ENCODE measurements at regions not wholly inside any gene's neighbourhood (a gene's known extent, or its start where the extent isn't known, plus 50 kb on each side); places are given as distances from the start of the nearest gene placed in this dataset.

GRCh38 chr6:126897758-126898157 is 220.7 kb upstream of the RSPO3 start:
- Mint-ChIP-seq H3K9me3 (ENCODE audit: low read depth) (no peaks in the 10 kb centered on the region), H3K27ac (ENCODE audit: unreplicated experiment) (no peak overlapping the region)
- TF ChIP-seq CTCF (IDR thresholded peaks at IDR 0.05) = no peak

GRCh38 chr6:126904176-126904575 is 214.3 kb upstream of the RSPO3 start:
- H3K27me3 Mint-ChIP-seq (ENCODE audit: low read depth) = no peaks in the 10 kb centered on the region
- DNase-seq (ENCODE audit: low spot score) = no peak
- H3K4me3 Mint-ChIP-seq (ENCODE audit: unreplicated experiment) = no peak overlapping the region
- no peak overlapping the region for H3K27ac Mint-ChIP-seq (ENCODE audit: unreplicated experiment)
- no peaks in the 10 kb centered on the region for H3K9me3 Mint-ChIP-seq (ENCODE audit: low read depth)
- no peaks in the 10 kb centered on the region for H3K36me3 Mint-ChIP-seq (ENCODE audit: low read depth)
- TF ChIP-seq CTCF (IDR thresholded peaks at IDR 0.05) = no peak
- no peaks in the 10 kb centered on the region for H3K4me1 Mint-ChIP-seq (ENCODE audit: low read depth)

More at GRCh38 chr6:126897758-126898157, 220.7 kb upstream of the RSPO3 start:
- Mint-ChIP-seq H3K4me3 (ENCODE audit: unreplicated experiment) (no peak overlapping the region), H3K36me3 (ENCODE audit: low read depth) (no peaks in the 10 kb centered on the region), H3K27me3 (ENCODE audit: low read depth) (peaks cover 2% of the 10 kb centered on the region), H3K4me1 (ENCODE audit: low read depth) (no peaks in the 10 kb centered on the region)
- DNase-seq (ENCODE audit: low spot score) = no peak

GRCh38 chr6:126905917-126906316 is 212.6 kb upstream of the RSPO3 start:
- Mint-ChIP-seq H3K9me3 (ENCODE audit: low read depth) (peaks cover 3% of the 10 kb centered on the region), H3K36me3 (ENCODE audit: low read depth) (no peaks in the 10 kb centered on the region), H3K4me3 (ENCODE audit: unreplicated experiment) (no peak overlapping the region), H3K27me3 (ENCODE audit: low read depth) (no peaks in the 10 kb centered on the region), H3K4me1 (ENCODE audit: low read depth) (no peaks in the 10 kb centered on the region), H3K27ac (ENCODE audit: unreplicated experiment) (no peak overlapping the region)
- no peak for DNase-seq (ENCODE audit: low spot score)
- TF ChIP-seq CTCF (IDR thresholded peaks at IDR 0.05) = no peak

GRCh38 chr6:126907312-126907711 is 211.2 kb upstream of the RSPO3 start:
- H3K4me1 Mint-ChIP-seq (ENCODE audit: low read depth) = no peaks in the 10 kb centered on the region
- peaks cover 3% of the 10 kb centered on the region for H3K9me3 Mint-ChIP-seq (ENCODE audit: low read depth)
- no peaks in the 10 kb centered on the region for H3K27me3 Mint-ChIP-seq (ENCODE audit: low read depth)
- no peak for TF ChIP-seq CTCF (IDR thresholded peaks at IDR 0.05)
- no peak overlapping the region for H3K27ac Mint-ChIP-seq (ENCODE audit: unreplicated experiment)
- DNase-seq (ENCODE audit: low spot score) = no peak
- no peak overlapping the region for H3K4me3 Mint-ChIP-seq (ENCODE audit: unreplicated experiment)
- no peaks in the 10 kb centered on the region for H3K36me3 Mint-ChIP-seq (ENCODE audit: low read depth)

- no peaks in the 10 kb centered on the region for H3K27me3 Mint-ChIP-seq (ENCODE audit: low read depth)
- H3K4me1 Mint-ChIP-seq (ENCODE audit: low read depth) = no peaks in the 10 kb centered on the region
These were observed 210.5 kb upstream of the RSPO3 start for GRCh38 chr6:126907996-126908395.

More at GRCh38 chr6:126907996-126908395, 210.5 kb upstream of the RSPO3 start:
- no peak for TF ChIP-seq CTCF (IDR thresholded peaks at IDR 0.05)
- DNase-seq (ENCODE audit: low spot score) = no peak
- no peaks in the 10 kb centered on the region for H3K36me3 Mint-ChIP-seq (ENCODE audit: low read depth)
- H3K4me3 Mint-ChIP-seq (ENCODE audit: unreplicated experiment) = no peak overlapping the region
- H3K27ac Mint-ChIP-seq (ENCODE audit: unreplicated experiment) = no peak overlapping the region
- peaks cover 3% of the 10 kb centered on the region for H3K9me3 Mint-ChIP-seq (ENCODE audit: low read depth)
